CD14-positive monocyte (primary cell): ENCODE measurements at regions not wholly inside any gene's neighbourhood (a gene's known extent, or its start where the extent isn't known, plus 50 kb on each side); places are given as distances from the start of the nearest gene placed in this dataset.

Experiments
- DNase-seq, 3 donors: peaks; one replicate each; pipeline ENCODE4 v3.0.0-alpha.2; 2011 to 2022
- H2AFZ ChIP-seq: 2 replicates; pipeline ENCODE4 v1.6.0; 2012; ENCODE audit warnings: mild to moderate bottlenecking, low read depth, low read length, inconsistent platforms; ENCODE audit not compliant: insufficient read depth, poor library complexity, severe bottlenecking
- H3K27ac ChIP-seq, 2 donors: 1 replicate in 1 of 2; 2 replicates in 1 of 2; pipeline ENCODE4 v1.5.1; 2012 to 2013; ENCODE audit warnings: low read length in 2 of 2, control low read depth in 1 of 2, inconsistent platforms in 1 of 2, low read depth in 1 of 2, mild to moderate bottlenecking in 1 of 2
- H3K27me3 ChIP-seq, 2 donors: one replicate each; pipeline versions ENCODE4 v1.6.0 to v1.6.1; 2011 to 2013; ENCODE audit warnings: low read length in 2 of 2; ENCODE audit not compliant: control insufficient read depth in 2 of 2, insufficient read depth in 2 of 2
- H3K36me3 ChIP-seq, 2 donors: replicated peaks in 1 of 2; 1 replicate in 1 of 2; 2 replicates in 1 of 2; pipeline versions ENCODE4 v1.5.1 to v1.6.1; 2012 to 2013; ENCODE audit warnings: low read length in 2 of 2, control low read depth in 1 of 2, inconsistent platforms in 1 of 2, mild to moderate bottlenecking in 1 of 2; ENCODE audit not compliant: insufficient read depth in 2 of 2, control insufficient read depth in 1 of 2
- H3K4me1 ChIP-seq, 2 donors: 1 replicate in 1 of 2; 2 replicates in 1 of 2; pipeline versions ENCODE4 v1.5.1 to v1.6.1; 2012 to 2013; ENCODE audit warnings: low read length in 2 of 2, control low read depth in 1 of 2, inconsistent platforms in 1 of 2, mild to moderate bottlenecking in 1 of 2, moderate library complexity in 1 of 2; ENCODE audit not compliant: insufficient read depth in 2 of 2, control insufficient read depth in 1 of 2
- H3K4me2 ChIP-seq: replicated peaks from 2 replicates; pipeline ENCODE3; 2012; ENCODE audit warnings: low read length, moderate library complexity, mild to moderate bottlenecking; ENCODE audit not compliant: poor library complexity, severe bottlenecking; ENCODE audit errors: extremely low read depth
- H3K4me3 ChIP-seq, 3 experiments: fragments of 200-600 bp in 1 of 3; sonication (generic) in 1 of 3; replicated peaks in 1 of 3; 1 replicate in 2 of 3; 2 replicates in 1 of 3; pipeline ENCODE4 v1.5.1; 2011 to 2013; ENCODE audit warnings: low read length in 3 of 3, mild to moderate bottlenecking in 3 of 3, control low read depth in 2 of 3, low read depth in 2 of 3, inconsistent platforms in 1 of 3, moderate library complexity in 1 of 3
- H3K79me2 ChIP-seq: 2 replicates; pipeline ENCODE4 v1.6.0; 2012; ENCODE audit warnings: mild to moderate bottlenecking, control low read depth, inconsistent platforms, low read length, moderate library complexity; ENCODE audit not compliant: insufficient read depth
- H3K9ac ChIP-seq: 2 replicates; pipeline ENCODE4 v1.6.0; 2017; ENCODE audit warnings: low read length, mild to moderate bottlenecking; ENCODE audit not compliant: insufficient read depth, poor library complexity, severe bottlenecking
- H3K9me3 ChIP-seq, 2 donors: replicated peaks in 1 of 2; 1 replicate in 1 of 2; 2 replicates in 1 of 2; pipeline versions ENCODE4 v1.5.1 to v1.6.1; 2012 to 2013; ENCODE audit warnings: low read length in 2 of 2, control low read depth in 1 of 2; ENCODE audit not compliant: control insufficient read depth in 1 of 2, insufficient read depth in 1 of 2
- H4K20me1 ChIP-seq: 2 replicates; pipeline ENCODE4 v1.6.0; 2012; ENCODE audit warnings: mild to moderate bottlenecking, low read length, control low read depth, moderate library complexity; ENCODE audit not compliant: insufficient read depth
- H3K27ac Mint-ChIP-seq, 7 donors: one replicate each; pipeline ENCODE4 v1.8.0; 2020; ENCODE audit warnings: mild to moderate bottlenecking in 7 of 7, mixed read lengths in 7 of 7, moderate library complexity in 6 of 7, inconsistent platforms in 2 of 7
- H3K27me3 Mint-ChIP-seq, 3 donors: one replicate each; pipeline ENCODE4 v1.8.0; 2021 to 2022; ENCODE audit warnings: low read depth in 3 of 3, mild to moderate bottlenecking in 3 of 3, mixed read lengths in 3 of 3, moderate library complexity in 3 of 3, inconsistent platforms in 1 of 3
- H3K36me3 Mint-ChIP-seq, 2 donors: one replicate each; pipeline ENCODE4 v1.8.0; 2020; ENCODE audit warnings: mixed read lengths in 2 of 2, inconsistent platforms in 1 of 2, mild to moderate bottlenecking in 1 of 2
- H3K4me1 Mint-ChIP-seq: one replicate; pipeline ENCODE4 v1.8.0; 2020; ENCODE audit warnings: mild to moderate bottlenecking, mixed read lengths
- H3K4me3 Mint-ChIP-seq, 2 donors: one replicate each; pipeline ENCODE4 v1.8.0; 2020; ENCODE audit warnings: mild to moderate bottlenecking in 2 of 2, mixed read lengths in 2 of 2, moderate library complexity in 1 of 2
- H3K9me3 Mint-ChIP-seq, 7 donors: one replicate each; pipeline ENCODE4 v1.8.0; 2020 to 2022; ENCODE audit warnings: mixed read lengths in 7 of 7, mild to moderate bottlenecking in 6 of 7, moderate library complexity in 6 of 7, inconsistent platforms in 2 of 7
- WGBS: methylation state at CpG from one replicate; pipeline ENCODE4 v1.1.5; 2013; ENCODE audit warnings: missing lambda C conversion rate; ENCODE audit not compliant: insufficient coverage; 5-methylcytosine and 5-hydroxymethylcytosine counted together
- intact Hi-C, 2 donors: fragments of 100-400 bp; cut with micrococcal nuclease; formaldehyde crosslinking; loops; one replicate each; pipeline versions ENCODE4 v1.15.0 to v1.15.1; 2023
- TF ChIP-seq, protein P1 (sequence below): fragments of 200-600 bp; IDR thresholded peaks from one replicate; pipeline ENCODE4 v1.8.0; 2022; ENCODE audit warnings: antibody characterized with exemption, mild to moderate bottlenecking

- TF ChIP-seq, protein P1, sequence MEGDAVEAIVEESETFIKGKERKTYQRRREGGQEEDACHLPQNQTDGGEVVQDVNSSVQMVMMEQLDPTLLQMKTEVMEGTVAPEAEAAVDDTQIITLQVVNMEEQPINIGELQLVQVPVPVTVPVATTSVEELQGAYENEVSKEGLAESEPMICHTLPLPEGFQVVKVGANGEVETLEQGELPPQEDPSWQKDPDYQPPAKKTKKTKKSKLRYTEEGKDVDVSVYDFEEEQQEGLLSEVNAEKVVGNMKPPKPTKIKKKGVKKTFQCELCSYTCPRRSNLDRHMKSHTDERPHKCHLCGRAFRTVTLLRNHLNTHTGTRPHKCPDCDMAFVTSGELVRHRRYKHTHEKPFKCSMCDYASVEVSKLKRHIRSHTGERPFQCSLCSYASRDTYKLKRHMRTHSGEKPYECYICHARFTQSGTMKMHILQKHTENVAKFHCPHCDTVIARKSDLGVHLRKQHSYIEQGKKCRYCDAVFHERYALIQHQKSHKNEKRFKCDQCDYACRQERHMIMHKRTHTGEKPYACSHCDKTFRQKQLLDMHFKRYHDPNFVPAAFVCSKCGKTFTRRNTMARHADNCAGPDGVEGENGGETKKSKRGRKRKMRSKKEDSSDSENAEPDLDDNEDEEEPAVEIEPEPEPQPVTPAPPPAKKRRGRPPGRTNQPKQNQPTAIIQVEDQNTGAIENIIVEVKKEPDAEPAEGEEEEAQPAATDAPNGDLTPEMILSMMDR: no peak
- H3K4me1 ChIP-seq: no peaks in the 10 kb centered on the region
These were observed 525.9 kb upstream of the CDH8 start for GRCh38 chr16:62562121-62562520.

DNA sequence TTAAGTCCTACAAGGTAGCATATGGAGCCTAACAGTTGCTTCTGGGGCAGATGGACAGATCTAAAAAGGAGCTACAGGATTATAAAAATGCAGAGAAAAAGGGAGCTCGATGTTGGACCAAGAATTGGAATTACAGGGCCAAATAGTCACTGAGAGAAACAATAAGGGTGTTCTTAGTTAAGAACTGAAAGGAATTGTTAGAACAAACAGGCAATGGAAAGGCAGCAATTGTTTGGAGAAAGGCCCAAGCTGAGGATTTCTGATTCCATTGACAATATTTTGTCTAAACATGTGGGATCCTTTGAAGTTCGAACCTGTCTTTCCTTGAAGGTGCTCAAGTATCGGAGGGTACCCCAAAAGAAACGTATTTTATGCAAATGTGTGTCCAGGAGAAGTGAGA, 513.6 kb upstream of the CDH8 start:
- Histone ChIP-seq H3K27me3 (no peaks in the 10 kb centered on the region), H3K4me2 (no peak overlapping the region), H2AFZ (no peak overlapping the region), H3K9ac (no peak overlapping the region), H3K79me2 (no peaks in the 10 kb centered on the region), H3K36me3 (no peaks in the 10 kb centered on the region), H3K4me1 (no peaks in the 10 kb centered on the region), H3K4me3 (no peak overlapping the region), H3K9me3 (no peaks in the 10 kb centered on the region), H4K20me1 (no peaks in the 10 kb centered on the region), H3K27ac (no peak overlapping the region)
- Mint-ChIP-seq H3K27ac (no peak overlapping the region), H3K4me1 (no peaks in the 10 kb centered on the region), H3K4me3 (no peak overlapping the region), H3K27me3 (peaks cover 0 to 2% (median 0%) of the 10 kb centered on the region in 3 donors), H3K9me3 (peaks cover 0 to 6% (median 2%) of the 10 kb centered on the region in 7 donors), H3K36me3 (no peaks in the 10 kb centered on the region)
- no peak for DNase-seq
- intact Hi-C loops: no loop called here
- TF ChIP-seq, protein P1: no peak
- WGBS: 81% methylated on average over 2 of the region's 4 CpGs

More at GRCh38 chr16:62562121-62562520, 525.9 kb upstream of the CDH8 start:
- Histone ChIP-seq H3K9ac (no peak overlapping the region), H3K4me3 (no peak overlapping the region), H2AFZ (no peak overlapping the region), H3K79me2 (no peaks in the 10 kb centered on the region), H4K20me1 (no peaks in the 10 kb centered on the region), H3K27ac (no peak overlapping the region), H3K27me3 (no peaks in the 10 kb centered on the region), H3K9me3 (peaks cover 4 to 9% of the 10 kb centered on the region in 2 donors), H3K36me3 (no peaks in the 10 kb centered on the region), H3K4me2 (no peak overlapping the region)
- Mint-ChIP-seq H3K27ac (no peak overlapping the region), H3K9me3 (peaks cover 0 to 13% (median 3%) of the 10 kb centered on the region in 7 donors), H3K4me3 (no peak overlapping the region), H3K36me3 (no peaks in the 10 kb centered on the region), H3K4me1 (no peaks in the 10 kb centered on the region), H3K27me3 (no peaks in the 10 kb centered on the region)
- no peak for DNase-seq
- intact Hi-C loops: no loop called here
